GM18499 (cell line): ENCODE measurements at regions not wholly inside any gene's neighbourhood (a gene's known extent, or its start where the extent isn't known, plus 50 kb on each side); places are given as distances from the start of the nearest gene placed in this dataset.

Source experiments
- ATAC-seq: cut with Tn5 transposase; IDR thresholded peaks from one replicate; pipeline ENCODE4 v1.9.1; 2021; ENCODE audit warnings: moderate number of reproducible peaks; ENCODE audit not compliant: insufficient read depth, unreplicated experiment

- no peak for ATAC-seq
Observed at GRCh38 chr1:165036403-165036802, 320.1 kb downstream of the LMX1A start.

GRCh38 chr1:165034136-165034809, 322.2 kb downstream of the LMX1A start:
- no peak for ATAC-seq

- no peak for ATAC-seq
Observed at GRCh38 chr1:165031001-165031400, 325.5 kb downstream of the LMX1A start.

GRCh38 chr1:165025805-165026204, 330.7 kb downstream of the LMX1A start:
- ATAC-seq: no peak

GRCh38 chr1:165014753-165015152, 341.8 kb downstream of the LMX1A start:
- ATAC-seq: no peak

- no peak for ATAC-seq
Observed at GRCh38 chr1:165011991-165012531, 344.5 kb downstream of the LMX1A start.

GRCh38 chr1:165011186-165011585, 345.3 kb downstream of the LMX1A start:
- no peak for ATAC-seq

- ATAC-seq: no peak
Observed at GRCh38 chr1:165010418-165011070, 346.0 kb downstream of the LMX1A start.

- ATAC-seq: no peak
Observed at GRCh38 chr1:165006831-165007230, 349.7 kb downstream of the LMX1A start.

- ATAC-seq: no peak
Observed at GRCh38 chr1:164999146-164999545, 357.4 kb downstream of the LMX1A start.

- ATAC-seq: no peak
Observed at GRCh38 chr1:164991763-164992314, 364.7 kb downstream of the LMX1A start.

- ATAC-seq: no peak
Observed at GRCh38 chr1:164983023-164983650, 373.4 kb downstream of the LMX1A start.

GRCh38 chr1:164982545-164982944, 374.0 kb downstream of the LMX1A start:
- no peak for ATAC-seq

GRCh38 chr1:164977561-164977960, 379.0 kb downstream of the LMX1A start:
- ATAC-seq: no peak

- no peak for ATAC-seq
Observed at GRCh38 chr1:164971921-164972415, 384.5 kb downstream of the LMX1A start.

GRCh38 chr1:164971391-164971790, 385.1 kb downstream of the LMX1A start:
- no peak for ATAC-seq

GRCh38 chr1:164969253-164969652, 387.3 kb downstream of the LMX1A start:
- no peak for ATAC-seq

- no peak for ATAC-seq
Observed at GRCh38 chr1:164967300-164967699, 389.2 kb downstream of the LMX1A start.

- ATAC-seq: no peak
Observed at GRCh38 chr1:164961715-164962114, 394.8 kb downstream of the LMX1A start.

GRCh38 chr1:164958982-164959768, 397.3 kb downstream of the LMX1A start:
- no peak for ATAC-seq
